Neural progenitor cell (in vitro differentiated cells): ENCODE measurements at regions not wholly inside any gene's neighbourhood (a gene's known extent, or its start where the extent isn't known, plus 50 kb on each side); places are given as distances from the start of the nearest gene placed in this dataset.

Experiments
- EZH2 ChIP-seq: fragments of 200-600 bp; sonication (generic); IDR thresholded peaks from 2 replicates; pipeline ENCODE4 v1.6.1; 2017; ENCODE audit warnings: antibody characterized with exemption, mild to moderate bottlenecking, moderate library complexity
- EZH2phosphoT487 ChIP-seq: fragments of 200-600 bp; sonication (generic); IDR thresholded peaks from 2 replicates; pipeline ENCODE4 v1.6.1; 2017; ENCODE audit warnings: antibody characterized with exemption
- TF ChIP-seq, protein P1 (sequence below): fragments of 200-600 bp; sonication (generic); IDR thresholded peaks from 2 replicates; pipeline ENCODE4 v1.5.1; 2017; ENCODE audit warnings: antibody characterized with exemption, mild to moderate bottlenecking

DNA sequence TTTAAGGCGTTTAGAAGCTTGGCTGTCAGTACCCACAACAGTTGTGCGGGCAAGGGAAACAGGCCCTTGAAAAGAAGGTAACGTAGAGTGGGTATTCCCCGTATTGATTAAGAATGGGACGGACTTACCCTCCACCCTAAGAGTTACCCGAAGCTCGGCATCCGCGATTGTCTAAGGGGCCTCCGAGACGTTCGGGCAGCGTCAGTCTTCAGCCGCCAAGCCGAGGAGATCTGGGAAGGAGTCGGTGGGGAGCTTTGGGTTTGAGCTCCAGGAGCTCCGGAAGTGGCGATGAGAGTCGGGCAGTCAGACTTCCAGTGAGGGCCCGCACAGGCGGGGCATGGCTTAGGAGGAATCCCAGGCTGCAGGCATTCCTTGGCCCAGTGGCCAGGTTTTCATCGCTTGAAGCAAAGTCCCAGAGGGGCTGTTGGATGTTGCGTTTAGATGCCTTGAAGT, 748.2 kb upstream of the ADGRB3 start:
- TF ChIP-seq EZH2 (no peak), EZH2phosphoT487 (no peak)
- TF ChIP-seq, protein P1, sequence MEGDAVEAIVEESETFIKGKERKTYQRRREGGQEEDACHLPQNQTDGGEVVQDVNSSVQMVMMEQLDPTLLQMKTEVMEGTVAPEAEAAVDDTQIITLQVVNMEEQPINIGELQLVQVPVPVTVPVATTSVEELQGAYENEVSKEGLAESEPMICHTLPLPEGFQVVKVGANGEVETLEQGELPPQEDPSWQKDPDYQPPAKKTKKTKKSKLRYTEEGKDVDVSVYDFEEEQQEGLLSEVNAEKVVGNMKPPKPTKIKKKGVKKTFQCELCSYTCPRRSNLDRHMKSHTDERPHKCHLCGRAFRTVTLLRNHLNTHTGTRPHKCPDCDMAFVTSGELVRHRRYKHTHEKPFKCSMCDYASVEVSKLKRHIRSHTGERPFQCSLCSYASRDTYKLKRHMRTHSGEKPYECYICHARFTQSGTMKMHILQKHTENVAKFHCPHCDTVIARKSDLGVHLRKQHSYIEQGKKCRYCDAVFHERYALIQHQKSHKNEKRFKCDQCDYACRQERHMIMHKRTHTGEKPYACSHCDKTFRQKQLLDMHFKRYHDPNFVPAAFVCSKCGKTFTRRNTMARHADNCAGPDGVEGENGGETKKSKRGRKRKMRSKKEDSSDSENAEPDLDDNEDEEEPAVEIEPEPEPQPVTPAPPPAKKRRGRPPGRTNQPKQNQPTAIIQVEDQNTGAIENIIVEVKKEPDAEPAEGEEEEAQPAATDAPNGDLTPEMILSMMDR, result no peak
